ENCODE measurements at regions not wholly inside any gene's neighbourhood (a gene's known extent, or its start where the extent isn't known, plus 50 kb on each side); places are given as distances from the start of the nearest gene placed in this dataset.

DNA sequence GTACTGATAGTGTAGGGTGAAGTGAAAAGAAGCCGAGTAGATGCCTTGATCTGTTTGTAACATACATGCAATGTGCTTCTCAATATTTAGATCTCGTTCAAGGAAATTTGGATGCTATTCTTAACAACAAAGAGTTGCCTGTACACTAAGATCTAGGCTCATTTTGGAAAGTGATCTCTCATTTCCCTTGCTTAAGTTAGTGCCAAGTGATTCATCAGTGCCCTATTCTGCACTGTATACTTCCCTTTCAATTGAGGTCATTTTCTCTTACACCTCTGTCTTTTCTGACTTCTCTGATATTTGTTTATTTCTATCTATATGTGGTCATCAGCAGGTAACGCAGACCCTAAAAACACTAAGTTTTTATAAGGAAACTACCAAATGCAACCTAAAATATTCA lies 528.6 kb upstream of the PTPRD start:
- H4K5ac ChIP-seq (ENCODE audit: low read depth, low read length), result no peak overlapping the region
- ATAC-seq (ENCODE audit: low read depth) (no peak), DNase-seq (no peak)
- POLR2A ChIA-PET (ENCODE audit: unreplicated experiment), result no interaction called here
- H3K27ac ChIP-seq (ENCODE audit: insufficient read depth, low read length), result no peak overlapping the region
- H3K14ac ChIP-seq (replicated peaks; ENCODE audit: low read depth, low read length), result no peak overlapping the region
- H3K4me1 ChIP-seq (ENCODE audit: control insufficient read depth, insufficient read depth, low read length), result no peaks in the 10 kb centered on the region
- no peak overlapping the region for H2AK9ac ChIP-seq (replicated peaks; ENCODE audit: low read depth, low read length, poor library complexity)
- no peak overlapping the region for H4K8ac ChIP-seq (ENCODE audit: low read depth in 2 of 2, low read length in 2 of 2)
- no peaks in the 10 kb centered on the region for H3K9me1 ChIP-seq (ENCODE audit: insufficient read depth, low read length)
- H3K79me1 ChIP-seq (ENCODE audit: low read depth in 1 of 2, low read length in 2 of 2), result no peaks in the 10 kb centered on the region
- no peak overlapping the region for H3K4me3 ChIP-seq (ENCODE audit: insufficient read depth, low read depth, low read length)
- no peak overlapping the region for H3K9ac ChIP-seq (ENCODE audit: low read depth, low read length)
- no peak overlapping the region for H2AK5ac ChIP-seq (ENCODE audit: low read depth, low read length)
- in situ Hi-C loops (cut with MboI; ENCODE audit: low sequenced_read_pairs), result no loop called here
- no peak overlapping the region for H2BK20ac ChIP-seq (ENCODE audit: low read depth, low read length)
- CTCF ChIA-PET, result no interaction called here
- peaks cover 5% of the 10 kb centered on the region for H3K9me3 ChIP-seq (ENCODE audit: control insufficient read depth, insufficient read depth, low read length)
- no peak overlapping the region for H3K4me2 ChIP-seq (ENCODE audit: low read depth, low read length)
- no peak overlapping the region for H4K91ac ChIP-seq (ENCODE audit: insufficient read depth, low read depth, low read length)
- no peak overlapping the region for H3K56ac ChIP-seq (ENCODE audit: extremely low read depth, insufficient read depth, low read length)
- no peak for TF ChIP-seq RFX5 (IDR thresholded peaks at IDR 0.05; ENCODE audit: low read depth, low read length)
- TF ChIP-seq, protein P1, sequence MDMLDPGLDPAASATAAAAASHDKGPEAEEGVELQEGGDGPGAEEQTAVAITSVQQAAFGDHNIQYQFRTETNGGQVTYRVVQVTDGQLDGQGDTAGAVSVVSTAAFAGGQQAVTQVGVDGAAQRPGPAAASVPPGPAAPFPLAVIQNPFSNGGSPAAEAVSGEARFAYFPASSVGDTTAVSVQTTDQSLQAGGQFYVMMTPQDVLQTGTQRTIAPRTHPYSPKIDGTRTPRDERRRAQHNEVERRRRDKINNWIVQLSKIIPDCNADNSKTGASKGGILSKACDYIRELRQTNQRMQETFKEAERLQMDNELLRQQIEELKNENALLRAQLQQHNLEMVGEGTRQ (IDR thresholded peaks at IDR 0.05; ENCODE audit: low read depth, low read length), result no peak
- no peak for TF ChIP-seq RCOR1 (IDR thresholded peaks at IDR 0.05; ENCODE audit: insufficient replicate concordance, low read length)
- TF ChIP-seq, protein P2, sequence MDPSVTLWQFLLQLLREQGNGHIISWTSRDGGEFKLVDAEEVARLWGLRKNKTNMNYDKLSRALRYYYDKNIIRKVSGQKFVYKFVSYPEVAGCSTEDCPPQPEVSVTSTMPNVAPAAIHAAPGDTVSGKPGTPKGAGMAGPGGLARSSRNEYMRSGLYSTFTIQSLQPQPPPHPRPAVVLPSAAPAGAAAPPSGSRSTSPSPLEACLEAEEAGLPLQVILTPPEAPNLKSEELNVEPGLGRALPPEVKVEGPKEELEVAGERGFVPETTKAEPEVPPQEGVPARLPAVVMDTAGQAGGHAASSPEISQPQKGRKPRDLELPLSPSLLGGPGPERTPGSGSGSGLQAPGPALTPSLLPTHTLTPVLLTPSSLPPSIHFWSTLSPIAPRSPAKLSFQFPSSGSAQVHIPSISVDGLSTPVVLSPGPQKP (IDR thresholded peaks at IDR 0.05; ENCODE audit: borderline replicate concordance, low read depth, low read length), result no peak
- no peak for TF ChIP-seq MAFK (IDR thresholded peaks at IDR 0.05; ENCODE audit: low read depth, low read length)
- TF ChIP-seq NFE2L2 (IDR thresholded peaks at IDR 0.05; ENCODE audit: low read depth, low read length), result no peak
- no peak for TF ChIP-seq POLR2A (IDR thresholded peaks at IDR 0.05; ENCODE audit: low read depth, low read length)
- H3K23ac ChIP-seq (ENCODE audit: low read depth, low read length), result no peak overlapping the region
- H3K36me3 ChIP-seq (ENCODE audit: control insufficient read depth, insufficient read depth, low read length), result no peaks in the 10 kb centered on the region
- no peak overlapping the region for H2AFZ ChIP-seq (replicated peaks; ENCODE audit: low read length, poor library complexity)
- no peak overlapping the region for H3K4ac ChIP-seq (ENCODE audit: low read depth, low read length)
- WGBS, 2 experiments (ENCODE audit: extremely low coverage in 2 of 2, insufficient read length in 1 of 2), result 20% methylated on average over 1 of the region's 3 CpGs; no CpG with 5 or more reads in 1 of the 2 experiments
- H3K27me3 ChIP-seq (ENCODE audit: control insufficient read depth, insufficient read depth, low read length), result no peaks in the 10 kb centered on the region
- BruUV-seq (replicated peaks), result no TSS peak
- no peak overlapping the region for H2BK120ac ChIP-seq (ENCODE audit: low read depth, low read length)
- H4K20me1 ChIP-seq (ENCODE audit: insufficient read depth, low read length), result no peaks in the 10 kb centered on the region
- H2BK15ac ChIP-seq (ENCODE audit: low read depth, low read length), result no peak overlapping the region
- intact Hi-C loops (cut with micrococcal nuclease), result no loop called here
- no peak overlapping the region for H3K18ac ChIP-seq (ENCODE audit: low read depth, low read length)
- no peak overlapping the region for H2BK5ac ChIP-seq (ENCODE audit: low read depth, low read length, poor library complexity, severe bottlenecking)
- dilution Hi-C loops (cut with HindIII; ENCODE audit: low sequenced_read_pairs, unreplicated experiment), result no loop called here

All from IMR-90 (cell line).